C4-2B (cell line): ENCODE measurements at regions not wholly inside any gene's neighbourhood (a gene's known extent, or its start where the extent isn't known, plus 50 kb on each side); places are given as distances from the start of the nearest gene placed in this dataset.

Experiments used
- CTCF ChIP-seq: fragments of 450-650 bp; conservative IDR thresholded peaks from 2 replicates; pipeline ENCODE4 v1.5.1; 2017; ENCODE audit warnings: mild to moderate bottlenecking
- ZFX ChIP-seq: fragments of 450-650 bp; IDR thresholded peaks from 2 replicates; pipeline ENCODE4 v1.6.1; 2017

GRCh38 chr22:48841881-48842582 lies 985.6 kb downstream of the BRD1 start:
- TF ChIP-seq CTCF, result no peak; the same call in 1 of the 2 replicates
- no peak for TF ChIP-seq ZFX
